ENCODE measurements at regions not wholly inside any gene's neighbourhood (a gene's known extent, or its start where the extent isn't known, plus 50 kb on each side); places are given as distances from the start of the nearest gene placed in this dataset.
A peak's percentile ranks its signal among the peaks of the same experiment; 100 is the strongest.

DNA sequence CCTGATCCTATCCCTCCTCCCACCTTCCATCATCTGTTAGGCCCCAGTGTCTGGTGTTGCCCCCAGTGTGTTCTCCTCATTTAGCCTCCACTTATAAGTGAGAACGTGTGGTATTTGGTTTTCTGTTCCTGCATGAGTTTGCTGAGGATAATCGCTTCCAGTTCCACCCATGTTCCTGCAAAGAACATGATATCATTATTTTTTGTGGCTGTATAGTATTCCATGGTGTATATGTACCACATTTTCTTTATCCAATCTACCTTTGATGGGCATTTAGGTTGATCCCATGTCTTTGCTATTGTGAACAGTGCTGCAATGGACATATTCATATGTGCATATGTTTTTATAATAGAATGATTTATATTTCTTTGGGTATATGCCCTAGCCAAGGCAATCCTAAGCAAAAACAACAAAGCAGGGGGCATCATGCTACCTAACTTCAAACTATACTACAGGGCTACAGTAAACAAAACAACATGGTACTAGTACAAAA lies 142.9 kb downstream of the TNFSF18 start:
- Histone ChIP-seq H3K4me1 (replicated peaks in 1 of 2) (no peaks in the 10 kb centered on the region), H3K27ac (no peak overlapping the region), H3K4me3 (no peak overlapping the region)
- 33 to 100% (median 79%) methylated on average over 1 to 2 of the region's 2 CpGs; no CpG with 5 or more reads in 2 of the 10 experiments for whole genome bisulfite sequencing, 10 experiments
- no peak for ATAC-seq (replicated peaks in 6 of 8)
- in situ Hi-C loops (cut with MboI; ENCODE audit: low pct_unique_long_range_greater_than_20kb in 2 of 9, low sequenced_read_pairs in 9 of 9, unreplicated experiment in 9 of 9) = no loop called here

DNA sequence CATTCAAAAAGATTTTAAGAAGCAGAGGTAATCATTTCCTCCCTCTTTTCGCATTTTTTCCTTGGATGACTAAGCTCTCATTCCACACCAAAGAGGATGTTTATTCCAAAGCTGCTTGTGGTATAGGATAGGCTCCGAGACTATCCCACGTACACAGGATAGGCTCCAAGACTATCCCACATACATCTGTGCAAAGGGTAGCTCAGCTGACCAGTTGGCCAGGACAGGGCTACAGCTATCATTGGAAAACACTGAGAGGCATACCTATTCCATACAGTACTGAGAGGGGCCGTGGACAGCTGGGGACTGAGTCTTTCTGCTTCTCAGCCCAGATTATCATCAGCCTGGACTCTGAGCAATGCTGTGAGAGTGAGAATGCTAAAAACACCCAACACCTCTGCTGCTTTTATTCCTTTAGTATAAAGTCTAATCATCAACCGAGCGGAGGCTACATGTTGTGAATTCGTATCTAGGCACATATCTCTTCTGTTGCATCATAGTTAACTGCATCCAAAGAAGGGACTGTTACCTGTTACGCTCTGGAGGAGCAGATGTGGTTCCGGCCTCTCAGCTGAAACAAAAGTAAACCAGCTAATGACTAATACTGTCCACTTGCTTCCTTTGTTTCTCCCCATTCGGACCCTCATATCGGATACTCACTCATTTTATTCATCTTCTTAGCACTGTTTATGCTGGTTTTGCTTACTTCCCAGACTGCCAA lies 141.0 kb downstream of the TNFSF18 start:
- Histone ChIP-seq H3K4me1 (replicated peaks in 1 of 2) (no peaks in the 10 kb centered on the region), H3K4me3 (no peak overlapping the region), H3K27ac (no peak overlapping the region)
- peak in 2 of 8 experiments; percentile 43 to 85 for ATAC-seq (replicated peaks in 6 of 8)
- in situ Hi-C loops (cut with MboI; ENCODE audit: low pct_unique_long_range_greater_than_20kb in 2 of 9, low sequenced_read_pairs in 9 of 9, unreplicated experiment in 9 of 9) = no loop called here
- 62 to 97% (median 80%) methylated on average over 3 to 11 of the region's 11 CpGs for WGBS, 10 experiments

DNA sequence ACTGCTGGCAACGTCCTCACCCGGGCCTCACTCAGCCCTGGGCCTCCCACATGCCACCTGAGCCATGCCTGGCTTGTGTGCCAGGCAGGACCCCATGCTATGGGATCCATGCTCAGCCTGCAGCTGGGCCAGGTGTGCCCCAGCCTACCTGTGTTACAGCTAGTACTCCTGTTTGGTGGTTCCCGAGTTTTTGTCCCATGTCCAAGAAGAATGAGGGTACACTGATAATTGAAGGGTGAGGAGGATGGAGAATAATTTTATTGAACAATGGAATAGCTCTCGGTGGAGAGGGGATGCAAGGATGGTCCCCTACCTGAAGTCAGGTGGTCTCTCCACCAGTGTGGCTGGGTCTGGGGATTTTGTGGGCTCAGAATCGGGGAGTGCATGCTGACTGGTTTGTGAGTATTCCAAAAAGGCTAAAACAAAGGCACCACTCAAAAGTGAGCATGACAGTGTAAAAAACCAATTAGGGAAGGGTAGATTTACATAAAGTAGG lies 137.9 kb downstream of the TNFSF18 start:
- ATAC-seq (replicated peaks in 6 of 8) = no peak
- Histone ChIP-seq H3K4me1 (replicated peaks in 1 of 2) (no peaks in the 10 kb centered on the region), H3K4me3 (no peak overlapping the region), H3K27ac (no peak overlapping the region)
- 0 to 100% (median 74%) methylated on average over 1 to 4 of the region's 5 CpGs for WGBS, 10 experiments
- in situ Hi-C loops (cut with MboI; ENCODE audit: low pct_unique_long_range_greater_than_20kb in 2 of 9, low sequenced_read_pairs in 9 of 9, unreplicated experiment in 9 of 9) = no loop called here

DNA sequence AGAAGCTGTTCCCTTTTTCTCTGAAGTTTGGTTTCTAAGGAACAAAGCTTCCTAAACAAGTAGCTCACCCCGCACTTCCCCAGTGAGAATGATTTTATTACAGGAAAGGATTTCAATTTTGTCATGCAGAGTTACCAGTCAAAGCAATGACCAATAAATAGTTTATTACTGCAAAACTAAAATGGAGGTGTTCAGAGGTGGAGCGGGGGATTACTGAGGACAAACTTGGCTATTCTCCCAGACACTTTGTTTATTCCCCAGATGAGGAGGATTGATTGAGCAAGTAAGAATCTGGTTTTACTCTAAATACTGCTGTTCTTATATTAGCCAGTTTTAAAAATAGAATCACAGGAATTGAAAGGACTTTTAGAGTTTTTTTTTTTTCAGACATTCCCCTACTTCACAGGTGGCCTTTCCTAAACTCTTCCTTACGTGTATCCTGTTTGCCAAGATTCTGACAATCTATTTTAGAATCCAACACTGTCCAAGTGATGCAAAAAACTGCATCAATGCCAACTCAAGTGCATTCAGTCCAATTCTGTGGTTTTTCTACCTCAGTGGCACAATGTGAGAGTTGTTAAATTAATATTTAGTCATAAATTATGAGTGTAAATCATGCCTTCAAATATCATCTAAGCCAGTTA lies 136.1 kb downstream of the TNFSF18 start:
- Histone ChIP-seq H3K4me1 (replicated peaks in 1 of 2) (no peaks in the 10 kb centered on the region), H3K27ac (no peak overlapping the region), H3K4me3 (no peak overlapping the region)
- in situ Hi-C loops (cut with MboI; ENCODE audit: low pct_unique_long_range_greater_than_20kb in 2 of 9, low sequenced_read_pairs in 9 of 9, unreplicated experiment in 9 of 9) = no loop called here
- 48 to 89% (median 68%) methylated on average over 2 to 3 of the region's 3 CpGs; no CpG with 5 or more reads in 2 of the 10 experiments for WGBS, 10 experiments
- ATAC-seq (replicated peaks in 6 of 8) = no peak

DNA sequence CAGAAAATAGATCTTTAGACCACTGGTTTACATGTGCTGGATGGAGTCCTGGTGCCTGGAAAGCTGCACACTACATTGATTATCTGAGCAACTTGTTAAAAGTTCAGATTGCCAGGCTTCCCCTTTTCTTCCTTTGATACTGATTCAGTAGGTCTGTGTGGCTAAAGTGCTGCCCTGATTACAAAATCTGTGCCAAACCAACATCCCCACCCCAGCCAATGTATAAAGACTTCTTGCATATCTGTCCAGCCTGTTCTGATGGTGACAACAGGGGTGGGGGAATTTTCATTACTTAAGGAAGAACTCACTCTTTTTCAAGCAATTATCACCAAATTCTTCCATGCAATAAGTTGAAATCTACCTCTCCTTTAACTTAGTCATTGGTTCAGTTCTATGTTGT lies 135.5 kb downstream of the TNFSF18 start:
- Histone ChIP-seq H3K27ac (no peak overlapping the region), H3K4me3 (no peak overlapping the region), H3K4me1 (replicated peaks in 1 of 2) (no peaks in the 10 kb centered on the region)
- no peak for ATAC-seq (replicated peaks in 6 of 8)
- in situ Hi-C loops (cut with MboI; ENCODE audit: low pct_unique_long_range_greater_than_20kb in 2 of 9, low sequenced_read_pairs in 9 of 9, unreplicated experiment in 9 of 9) = no loop called here

DNA sequence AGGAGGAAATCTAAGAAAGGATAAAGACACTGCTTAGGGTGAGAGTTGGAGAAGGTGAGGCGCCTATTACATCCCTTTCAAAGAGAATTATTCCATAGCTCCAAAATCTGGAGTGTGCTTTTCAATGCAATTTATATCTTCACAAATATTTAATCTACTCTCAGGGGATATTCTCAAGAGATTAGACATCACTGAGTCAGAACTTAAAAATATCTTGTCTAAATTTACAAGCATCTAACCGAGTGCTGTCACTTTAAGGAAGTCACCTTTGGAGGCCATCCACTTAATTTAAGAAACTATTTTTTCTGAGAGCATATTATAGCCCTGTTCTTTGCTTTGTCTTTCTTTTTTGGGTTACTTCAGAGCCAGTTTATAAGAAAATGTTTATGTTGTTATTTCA lies 134.6 kb downstream of the TNFSF18 start:
- Histone ChIP-seq H3K4me1 (replicated peaks in 1 of 2) (no peaks in the 10 kb centered on the region), H3K27ac (no peak overlapping the region), H3K4me3 (no peak overlapping the region)
- whole genome bisulfite sequencing, 10 experiments = 20 to 100% (median 78%) methylated on average over 1 to 2 of the region's 2 CpGs; no CpG with 5 or more reads in 1 of the 10 experiments
- no peak for ATAC-seq (replicated peaks in 6 of 8)
- in situ Hi-C loops (cut with MboI; ENCODE audit: low pct_unique_long_range_greater_than_20kb in 2 of 9, low sequenced_read_pairs in 9 of 9, unreplicated experiment in 9 of 9) = no loop called here

DNA sequence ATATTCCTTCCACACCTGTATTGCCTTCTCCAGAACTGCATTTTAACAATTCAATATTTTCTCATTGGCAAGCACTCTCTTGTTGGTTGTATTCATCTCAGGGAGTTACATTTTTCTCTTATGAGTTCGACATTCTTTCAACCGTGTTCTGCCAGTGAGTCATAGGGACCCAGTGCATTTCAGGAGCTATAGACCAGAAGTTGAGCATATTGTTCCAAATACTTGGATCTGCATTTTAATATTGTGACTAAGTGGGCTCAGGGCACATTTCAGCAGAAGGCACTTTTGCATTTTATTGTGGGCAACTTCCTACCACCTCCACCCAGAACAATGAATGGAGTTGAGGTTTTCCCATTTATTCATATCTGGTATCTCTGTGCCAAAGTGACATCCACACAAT lies 132.8 kb downstream of the TNFSF18 start:
- H3K4me1 ChIP-seq (replicated peaks in 1 of 2) = no peaks in the 10 kb centered on the region
- no peak overlapping the region for H3K4me3 ChIP-seq
- 0 to 86% (median 68%) methylated on average over 1 to 2 of the region's 2 CpGs; no CpG with 5 or more reads in 1 of the 10 experiments for WGBS, 10 experiments
- H3K27ac ChIP-seq = no peak overlapping the region
- ATAC-seq (replicated peaks in 6 of 8) = peak in 3 of 8 experiments; percentile 33 to 98 (median 96)
- in situ Hi-C loops (cut with MboI; ENCODE audit: low pct_unique_long_range_greater_than_20kb in 2 of 9, low sequenced_read_pairs in 9 of 9, unreplicated experiment in 9 of 9) = no loop called here

DNA sequence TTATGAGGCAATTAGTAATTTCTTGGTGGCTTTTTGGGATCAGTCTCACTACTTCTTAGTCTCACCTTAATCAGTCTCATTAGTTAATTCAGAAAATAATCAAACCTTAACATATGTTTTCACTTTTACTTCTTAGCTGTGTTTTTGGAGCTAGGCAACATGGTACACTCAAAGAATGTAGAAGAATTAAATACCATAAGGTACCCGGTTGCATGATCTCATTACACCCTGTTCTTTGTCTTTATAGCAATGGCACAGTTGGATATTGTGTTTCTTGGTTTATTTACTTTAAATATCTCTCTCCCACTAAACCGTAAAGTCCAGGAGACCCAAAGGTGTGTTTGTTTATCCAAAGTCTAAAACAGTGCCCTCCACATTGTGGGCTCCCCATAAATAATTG lies 132.3 kb downstream of the TNFSF18 start:
- no peak for ATAC-seq (replicated peaks in 6 of 8)
- 76 to 100% (median 92%) methylated on average over 1 to 2 of the region's 2 CpGs for WGBS, 10 experiments
- no peaks in the 10 kb centered on the region for H3K4me1 ChIP-seq (replicated peaks in 1 of 2)
- no peak overlapping the region for H3K27ac ChIP-seq
- in situ Hi-C loops (cut with MboI; ENCODE audit: low pct_unique_long_range_greater_than_20kb in 2 of 9, low sequenced_read_pairs in 9 of 9, unreplicated experiment in 9 of 9) = no loop called here
- H3K4me3 ChIP-seq = no peak overlapping the region

DNA sequence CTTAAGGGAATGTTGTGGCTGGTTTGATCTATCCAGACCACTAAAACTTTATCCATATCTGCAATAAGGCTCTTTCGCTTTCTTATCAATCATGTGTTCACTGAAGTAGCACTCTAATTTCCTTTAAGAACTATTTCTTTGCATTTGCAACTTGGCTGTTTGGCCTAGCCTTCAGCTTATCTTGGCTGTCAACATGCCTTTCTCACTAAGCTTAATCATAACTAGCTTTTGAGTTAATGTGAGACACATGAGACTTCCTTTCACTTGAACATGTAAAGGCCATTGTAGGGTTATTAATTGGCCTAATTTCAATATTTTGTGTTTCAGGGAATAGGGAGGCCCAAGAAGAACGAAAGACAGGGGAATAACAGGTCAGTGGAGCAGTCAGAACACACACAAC lies 124.7 kb downstream of the TNFSF18 start:
- in situ Hi-C loops (cut with MboI; ENCODE audit: low pct_unique_long_range_greater_than_20kb in 2 of 9, low sequenced_read_pairs in 9 of 9, unreplicated experiment in 9 of 9) = no loop called here
- WGBS, 10 experiments = 70 to 100% (median 92%) methylated on average over 1 to 2 of the region's 2 CpGs; no CpG with 5 or more reads in 2 of the 10 experiments

DNA sequence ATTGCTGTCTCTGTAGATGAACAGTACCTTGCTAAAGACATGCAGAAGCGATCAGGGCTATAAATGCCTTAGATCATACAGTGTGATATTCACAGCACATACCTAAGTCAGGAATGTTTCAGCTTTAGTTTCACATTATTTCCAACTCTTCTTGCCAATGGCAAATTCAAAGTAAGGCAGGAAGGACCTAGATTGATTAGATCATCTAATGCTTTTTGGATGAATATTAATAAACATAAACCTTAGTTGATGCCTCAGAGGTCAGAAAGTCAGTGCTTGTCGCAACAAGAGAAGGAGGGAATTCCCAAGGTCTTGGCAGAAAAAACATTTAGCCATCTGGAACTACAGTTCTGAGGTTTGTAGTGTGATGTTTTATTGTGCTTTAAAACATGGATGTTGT lies 122.3 kb downstream of the TNFSF18 start:
- Histone ChIP-seq H3K4me1 (replicated peaks in 1 of 2) (no peaks in the 10 kb centered on the region), H3K27ac (no peak overlapping the region), H3K4me3 (no peak overlapping the region)
- 29 to 100% (median 94%) methylated on average over 1 to 2 of the region's 2 CpGs; no CpG with 5 or more reads in 1 of the 10 experiments for WGBS, 10 experiments
- in situ Hi-C loops (cut with MboI; ENCODE audit: low pct_unique_long_range_greater_than_20kb in 2 of 9, low sequenced_read_pairs in 9 of 9, unreplicated experiment in 9 of 9) = no loop called here
- ATAC-seq (replicated peaks in 6 of 8) = peak in 1 of 8 experiments; percentile 45

More for the DNA sequence above, 124.7 kb downstream of the TNFSF18 start:
- no peak for ATAC-seq (replicated peaks in 6 of 8)
- no peak overlapping the region for H3K27ac ChIP-seq
- H3K4me1 ChIP-seq (replicated peaks in 1 of 2) = no peaks in the 10 kb centered on the region
- H3K4me3 ChIP-seq = no peak overlapping the region

DNA sequence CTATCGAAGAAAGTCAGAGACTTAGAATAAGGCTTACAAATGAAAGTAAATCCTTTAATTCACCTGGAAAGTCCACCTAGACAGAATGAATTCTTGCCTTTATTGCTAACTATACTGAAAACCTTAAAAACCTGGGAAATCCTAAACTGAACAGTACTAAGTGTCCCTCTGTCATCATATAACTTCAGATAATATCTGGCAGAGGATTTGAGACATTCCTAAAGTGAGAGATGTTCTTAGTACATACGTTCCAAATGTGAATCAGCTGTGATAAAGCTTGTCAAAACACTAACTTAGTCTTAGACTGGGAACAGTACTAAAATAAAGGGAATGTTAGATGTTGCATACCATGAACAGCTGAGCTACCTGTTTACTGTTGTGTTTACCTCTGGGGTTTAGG lies 121.7 kb downstream of the TNFSF18 start:
- in situ Hi-C loops (cut with MboI; ENCODE audit: low pct_unique_long_range_greater_than_20kb in 2 of 9, low sequenced_read_pairs in 9 of 9, unreplicated experiment in 9 of 9) = no loop called here
- no peak overlapping the region for H3K4me3 ChIP-seq
- WGBS, 10 experiments = 0 to 100% (median 86%) methylated on average over 1 to 2 of the region's 2 CpGs; no CpG with 5 or more reads in 1 of the 10 experiments
- no peak overlapping the region for H3K27ac ChIP-seq
- peaks cover under 1% of the 10 kb centered on the region in 2 donors for H3K4me1 ChIP-seq (replicated peaks in 1 of 2)
- ATAC-seq (replicated peaks in 6 of 8) = no peak

DNA sequence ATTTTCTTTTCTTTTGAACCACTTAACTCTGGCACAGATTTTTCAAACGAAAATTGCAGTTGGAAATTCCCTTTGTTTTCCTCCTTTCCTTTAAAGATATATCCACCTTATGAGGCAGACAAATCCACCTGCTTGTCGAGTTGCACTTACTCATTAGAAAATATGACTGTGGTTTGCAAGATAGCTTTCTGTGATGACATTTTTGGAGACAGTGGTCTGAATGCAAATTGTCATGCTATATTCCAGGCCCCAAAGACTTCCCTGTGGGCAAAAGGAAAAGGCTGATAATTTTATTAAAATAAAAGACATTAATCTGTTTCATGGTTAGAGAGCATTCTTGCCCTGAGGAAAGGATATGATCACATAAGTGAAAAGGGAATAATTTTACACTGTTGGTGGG lies 120.6 kb downstream of the TNFSF18 start:
- no peak for ATAC-seq (replicated peaks in 6 of 8)
- in situ Hi-C loops (cut with MboI; ENCODE audit: low pct_unique_long_range_greater_than_20kb in 2 of 9, low sequenced_read_pairs in 9 of 9, unreplicated experiment in 9 of 9) = no loop called here
- H3K4me3 ChIP-seq = no peak overlapping the region
- WGBS, 10 experiments = 31 to 75% (median 64%) methylated on average over 1 to 2 of the region's 2 CpGs; no CpG with 5 or more reads in 1 of the 10 experiments
- peaks cover 2 to 6% of the 10 kb centered on the region in 2 donors for H3K4me1 ChIP-seq (replicated peaks in 1 of 2)
- no peak overlapping the region for H3K27ac ChIP-seq

DNA sequence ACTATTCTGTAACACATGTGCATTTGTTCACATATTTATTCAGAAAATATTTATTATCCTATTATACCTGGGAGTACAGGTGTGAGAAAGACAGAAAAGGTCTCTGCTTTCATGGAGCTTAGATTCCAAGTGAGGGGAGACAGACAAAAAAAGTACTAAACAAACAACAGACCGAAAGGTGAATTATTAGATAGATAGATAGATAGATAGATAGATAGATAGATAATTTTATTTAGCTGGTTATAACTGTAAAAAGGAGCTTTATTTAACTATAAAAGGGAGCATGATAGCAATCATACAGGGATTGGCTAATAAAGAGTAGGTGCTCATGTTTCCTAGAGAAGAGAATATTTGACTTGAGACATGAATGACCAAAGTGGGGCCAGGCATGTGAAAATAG lies 119.4 kb downstream of the TNFSF18 start:
- Histone ChIP-seq H3K4me1 (replicated peaks in 1 of 2) (peaks cover 2 to 6% of the 10 kb centered on the region in 2 donors), H3K4me3 (no peak overlapping the region), H3K27ac (no peak overlapping the region)
- 69 to 100% (median 86%) methylated on average over 1 of the region's 1 CpG for WGBS, 10 experiments
- in situ Hi-C loops (cut with MboI; ENCODE audit: low pct_unique_long_range_greater_than_20kb in 2 of 9, low sequenced_read_pairs in 9 of 9, unreplicated experiment in 9 of 9) = no loop called here
- ATAC-seq (replicated peaks in 6 of 8) = no peak

All from motor neuron (in vitro differentiated cells).